Stomach (tissue), 8 donors: ENCODE measurements at regions not wholly inside any gene's neighbourhood (a gene's known extent, or its start where the extent isn't known, plus 50 kb on each side); places are given as distances from the start of the nearest gene placed in this dataset.

Experiments
- DNase-seq, 2 donors: peaks; one replicate each; pipeline versions ENCODE4 v3.0.0 to v3.0.0-alpha.2; 2013 to 2019
- H3K27ac ChIP-seq, 5 donors: fragments of 200-600 bp in 4 of 5; sonication (generic) in 4 of 5; one replicate each; pipeline ENCODE4 v1.5.1; 2013 to 2019; ENCODE audit warnings: mild to moderate bottlenecking in 1 of 5, moderate library complexity in 1 of 5
- H3K27me3 ChIP-seq, 3 donors: fragments of 200-600 bp; sonication (generic); one replicate each; pipeline ENCODE4 v1.5.1; 2017 to 2019; ENCODE audit warnings: mixed run types in 1 of 3
- H3K36me3 ChIP-seq, 4 donors: fragments of 200-600 bp; sonication (generic); 1 replicate in 3 of 4; 2 replicates in 1 of 4; pipeline ENCODE4 v1.5.1; 2016 to 2019
- H3K4me1 ChIP-seq, 4 donors: fragments of 200-600 bp; sonication (generic); one replicate each; pipeline ENCODE4 v1.5.1; 2016 to 2019
- H3K4me3 ChIP-seq, 4 donors: fragments of 200-600 bp; sonication (generic) in 3 of 4; one replicate each; pipeline ENCODE4 v1.5.1; 2016 to 2019; ENCODE audit warnings: mild to moderate bottlenecking in 1 of 4
- H3K9me3 ChIP-seq, 4 donors: fragments of 200-600 bp; sonication (generic); one replicate each; pipeline ENCODE4 v1.5.1; 2016 to 2019
- CTCF ChIP-seq, 7 experiments: fragments of 450-650 bp in 4 of 7; fragments of 200-600 bp in 3 of 7; sonication (generic) in 3 of 7; IDR thresholded peaks; one replicate each; pipeline ENCODE4 v1.5.1; 2016 to 2019; ENCODE audit warnings: antibody characterized with exemption in 7 of 7, control low read depth in 2 of 7, mild to moderate bottlenecking in 1 of 7
- EP300 ChIP-seq: sonication (generic); formaldehyde crosslinking; IDR thresholded peaks from one replicate; pipeline ENCODE4 v1.6.1; 2017; ENCODE audit warnings: antibody characterized with exemption
- POLR2A ChIP-seq, 4 donors: fragments of 450-650 bp; IDR thresholded peaks; one replicate each; pipeline ENCODE4 v1.6.1; 2016; ENCODE audit warnings: antibody characterized with exemption in 4 of 4, control low read depth in 2 of 4, mild to moderate bottlenecking in 1 of 4, moderate library complexity in 1 of 4
- POLR2AphosphoS5 ChIP-seq, 3 donors: sonication (generic); formaldehyde crosslinking; IDR thresholded peaks; one replicate each; pipeline ENCODE4 v1.6.1; 2016; ENCODE audit warnings: antibody characterized with exemption in 3 of 3
- WGBS, 5 donors: extraction: QIAGEN DNeasy Blood & Tissue Kit in 3 of 5; methylation state at CpG; one replicate each; pipeline versions ENCODE4 v1.1.5 to v1.1.7; 2013 to 2018; 5-methylcytosine and 5-hydroxymethylcytosine counted together
- intact Hi-C: fragments of 100-400 bp; cut with DNase I; formaldehyde crosslinking; loops from one replicate; pipeline ENCODE4 v1.15.1; 2023; ENCODE audit warnings: low total_unique reads
- donor health status: healthy with polysubstance abuse.
- donor health status: Bipolar disorder and iron deficiency.
- donor health status: healthy.

DNA sequence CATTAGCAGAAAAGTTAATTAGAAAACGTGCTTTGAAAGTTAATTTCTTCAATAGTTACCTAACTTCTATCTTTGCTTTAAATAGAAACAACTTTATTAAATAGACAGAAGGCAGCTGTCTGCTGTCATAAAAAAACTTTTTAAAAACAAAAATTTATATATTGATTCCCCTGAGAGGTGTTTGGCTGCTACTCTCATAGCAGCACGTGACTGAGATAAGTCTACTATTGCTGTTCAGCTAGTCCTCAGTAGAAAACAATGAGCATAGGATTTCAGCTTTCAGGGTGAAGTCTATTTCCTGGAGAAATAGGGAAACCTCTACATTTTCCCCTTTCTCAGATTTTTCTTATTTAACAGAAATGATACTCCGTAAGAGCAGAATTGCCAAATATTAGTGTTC, 135.0 kb upstream of the FBN2 start:
- H3K27ac ChIP-seq, result no peak overlapping the region
- no peaks in the 10 kb centered on the region for H3K36me3 ChIP-seq
- TF ChIP-seq POLR2AphosphoS5 (IDR thresholded peaks at IDR 0.05), result no peak
- TF ChIP-seq EP300, result no peak
- no peak for TF ChIP-seq CTCF (IDR thresholded peaks at IDR 0.05)
- no peak for TF ChIP-seq POLR2A (IDR thresholded peaks at IDR 0.05)
- H3K27me3 ChIP-seq, result no peaks in the 10 kb centered on the region
- no peak overlapping the region for H3K4me3 ChIP-seq
- no peaks in the 10 kb centered on the region for H3K9me3 ChIP-seq
- H3K4me1 ChIP-seq, result no peaks in the 10 kb centered on the region
- intact Hi-C loops, result no loop called here
- peak in 1 of 2 donors; percentile 34 for DNase-seq
- 66 to 72% (median 69%) methylated on average over 3 of the region's 3 CpGs for WGBS, 5 donors

- Histone ChIP-seq H3K4me1 (no peaks in the 10 kb centered on the region), H3K27ac (no peak overlapping the region), H3K36me3 (no peaks in the 10 kb centered on the region), H3K27me3 (no peaks in the 10 kb centered on the region), H3K4me3 (no peak overlapping the region), H3K9me3 (no peaks in the 10 kb centered on the region)
- WGBS, 5 donors, result 62 to 85% (median 69%) methylated on average over 1 of the region's 1 CpG
- no peak for TF ChIP-seq POLR2AphosphoS5 (IDR thresholded peaks at IDR 0.05)
- no peak for DNase-seq
- intact Hi-C loops, result no loop called here
Observed at GRCh38 chr5:128673411-128673957, 135.4 kb upstream of the FBN2 start.

GRCh38 chr5:128673970-128674369, 135.9 kb upstream of the FBN2 start:
- Histone ChIP-seq H3K4me3 (no peak overlapping the region), H3K27ac (no peak overlapping the region), H3K9me3 (no peaks in the 10 kb centered on the region), H3K4me1 (no peaks in the 10 kb centered on the region), H3K27me3 (no peaks in the 10 kb centered on the region), H3K36me3 (no peaks in the 10 kb centered on the region)
- TF ChIP-seq POLR2A (IDR thresholded peaks at IDR 0.05), result no peak
- intact Hi-C loops, result no loop called here
- no peak for DNase-seq
- WGBS, 5 donors, result 81 to 91% (median 86%) methylated on average over 3 of the region's 3 CpGs

DNA sequence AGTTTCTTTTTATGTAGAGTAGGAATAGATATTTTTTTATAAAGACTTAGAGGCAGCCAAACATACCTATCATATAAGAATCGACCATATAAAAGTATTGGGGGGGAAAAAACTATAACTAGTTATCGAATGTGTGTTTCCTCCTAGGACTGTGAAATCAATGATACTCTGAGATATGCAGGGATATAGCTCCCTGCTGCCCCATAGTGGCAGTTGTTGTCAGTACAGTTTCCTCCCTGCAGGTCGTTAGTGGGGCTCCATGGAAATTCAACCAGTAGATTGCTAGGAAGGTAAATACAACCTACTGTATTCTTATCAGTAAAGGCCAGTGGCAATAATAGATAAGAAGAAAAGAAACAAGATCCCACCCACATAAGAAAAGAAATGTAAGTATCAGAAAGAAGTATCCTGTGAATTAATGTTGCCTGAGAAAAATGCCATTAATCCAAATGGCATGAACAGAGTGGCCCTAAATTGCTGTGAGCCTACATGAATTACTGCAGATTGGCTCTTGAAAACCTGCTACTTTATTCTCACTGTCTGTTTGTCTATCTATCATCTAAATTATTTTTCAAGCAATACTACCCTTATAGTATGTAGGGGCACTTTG, 136.9 kb upstream of the FBN2 start:
- H3K27me3 ChIP-seq, result no peaks in the 10 kb centered on the region
- no peaks in the 10 kb centered on the region for H3K9me3 ChIP-seq
- H3K4me1 ChIP-seq, result no peaks in the 10 kb centered on the region
- H3K27ac ChIP-seq, result no peak overlapping the region
- no peak overlapping the region for H3K4me3 ChIP-seq
- 38 to 58% (median 50%) methylated on average over 3 of the region's 3 CpGs for WGBS, 5 donors
- no peaks in the 10 kb centered on the region for H3K36me3 ChIP-seq
- intact Hi-C loops, result no loop called here
- peak; percentile 35 to 48 for DNase-seq
- TF ChIP-seq EP300 (no peak), CTCF (IDR thresholded peaks at IDR 0.05) (peak in 4 of 7 experiments; percentile 9 to 37 (median 16)), POLR2A (IDR thresholded peaks at IDR 0.05) (no peak), POLR2AphosphoS5 (IDR thresholded peaks at IDR 0.05) (no peak)

- Histone ChIP-seq H3K27me3 (no peaks in the 10 kb centered on the region), H3K4me1 (no peaks in the 10 kb centered on the region), H3K27ac (no peak overlapping the region), H3K36me3 (no peaks in the 10 kb centered on the region), H3K4me3 (no peak overlapping the region), H3K9me3 (no peaks in the 10 kb centered on the region)
- no peak for TF ChIP-seq CTCF (IDR thresholded peaks at IDR 0.05)
- TF ChIP-seq EP300, result no peak
- TF ChIP-seq POLR2AphosphoS5 (IDR thresholded peaks at IDR 0.05), result no peak
- no peak for TF ChIP-seq POLR2A (IDR thresholded peaks at IDR 0.05)
- intact Hi-C loops, result no loop called here
- WGBS, 5 donors, result 52 to 77% (median 69%) methylated on average over 5 of the region's 5 CpGs
- no peak for DNase-seq
Observed at GRCh38 chr5:128681096-128681495, 143.1 kb upstream of the FBN2 start.
